ENCODE measurements at regions not wholly inside any gene's neighbourhood (a gene's known extent, or its start where the extent isn't known, plus 50 kb on each side); places are given as distances from the start of the nearest gene placed in this dataset.

GRCh38 chr13:54859827-54860226 is 1831.2 kb downstream of the OLFM4 start:
- no peak for TF ChIP-seq CTCF (IDR thresholded peaks at IDR 0.05; ENCODE audit: unreplicated experiment)
- ChIA-PET CTCF (interaction anchor here (0.6 to 1.9 kb wide), 2 partner anchors 18 to 128 kb away, joined by 4 to 5 read pairs; no protein-coding TSS in a partner anchor), POLR2A (interaction anchor here (1.1 kb wide), 1 partner anchor 12 kb away, joined by 3 read pairs; no protein-coding TSS in a partner anchor)
- Mint-ChIP-seq H3K27ac (ENCODE audit: low read depth, unreplicated experiment) (no peak overlapping the region), H3K9me3 (ENCODE audit: unreplicated experiment) (no peaks in the 10 kb centered on the region), H3K4me1 (ENCODE audit: insufficient read depth, unreplicated experiment) (peaks cover 7% of the 10 kb centered on the region), H3K4me3 (ENCODE audit: unreplicated experiment) (no peak overlapping the region), H3K36me3 (ENCODE audit: insufficient read depth, unreplicated experiment) (no peaks in the 10 kb centered on the region), H3K27me3 (ENCODE audit: insufficient read depth, unreplicated experiment) (no peaks in the 10 kb centered on the region)
- peak; percentile 2 for DNase-seq (ENCODE audit: unreplicated experiment)
- BruUV-seq (replicated peaks), result no TSS peak
- intact Hi-C loops (cut with micrococcal nuclease), result no loop called here

- Mint-ChIP-seq H3K27me3 (ENCODE audit: insufficient read depth, unreplicated experiment) (no peaks in the 10 kb centered on the region), H3K4me3 (ENCODE audit: unreplicated experiment) (no peak overlapping the region), H3K36me3 (ENCODE audit: insufficient read depth, unreplicated experiment) (no peaks in the 10 kb centered on the region), H3K4me1 (ENCODE audit: insufficient read depth, unreplicated experiment) (no peaks in the 10 kb centered on the region), H3K27ac (ENCODE audit: low read depth, unreplicated experiment) (no peak overlapping the region), H3K9me3 (ENCODE audit: unreplicated experiment) (no peaks in the 10 kb centered on the region)
- no peak for TF ChIP-seq CTCF (IDR thresholded peaks at IDR 0.05; ENCODE audit: unreplicated experiment)
- POLR2A ChIA-PET, result no interaction called here
- intact Hi-C loops (cut with micrococcal nuclease), result no loop called here
- DNase-seq (ENCODE audit: unreplicated experiment), result no peak
- CTCF ChIA-PET, result no interaction called here
- BruUV-seq (replicated peaks), result no TSS peak
Observed at GRCh38 chr13:54875111-54875510, 1846.5 kb downstream of the OLFM4 start.

- no peak for DNase-seq (ENCODE audit: unreplicated experiment)
- ChIA-PET CTCF (no interaction called here), POLR2A (no interaction called here)
- H3K36me3 Mint-ChIP-seq (ENCODE audit: insufficient read depth, unreplicated experiment), result no peaks in the 10 kb centered on the region
- H3K27me3 Mint-ChIP-seq (ENCODE audit: insufficient read depth, unreplicated experiment), result no peaks in the 10 kb centered on the region
- H3K27ac Mint-ChIP-seq (ENCODE audit: low read depth, unreplicated experiment), result no peak overlapping the region
- TF ChIP-seq CTCF (IDR thresholded peaks at IDR 0.05; ENCODE audit: unreplicated experiment), result no peak
- BruUV-seq (replicated peaks), result no TSS peak
- H3K9me3 Mint-ChIP-seq (ENCODE audit: unreplicated experiment), result no peaks in the 10 kb centered on the region
- intact Hi-C loops (cut with micrococcal nuclease), result no loop called here
- no peaks in the 10 kb centered on the region for H3K4me1 Mint-ChIP-seq (ENCODE audit: insufficient read depth, unreplicated experiment)
- H3K4me3 Mint-ChIP-seq (ENCODE audit: unreplicated experiment), result no peak overlapping the region
Observed at GRCh38 chr13:54879036-54879435, 1850.4 kb downstream of the OLFM4 start.

- CTCF ChIA-PET, result interaction anchor here (0.7 kb wide), 1 partner anchor 26 kb away, joined by 3 read pairs; no protein-coding TSS in a partner anchor
- Mint-ChIP-seq H3K4me1 (ENCODE audit: insufficient read depth, unreplicated experiment) (no peaks in the 10 kb centered on the region), H3K4me3 (ENCODE audit: unreplicated experiment) (no peak overlapping the region), H3K27me3 (ENCODE audit: insufficient read depth, unreplicated experiment) (no peaks in the 10 kb centered on the region), H3K9me3 (ENCODE audit: unreplicated experiment) (no peaks in the 10 kb centered on the region), H3K27ac (ENCODE audit: low read depth, unreplicated experiment) (no peak overlapping the region), H3K36me3 (ENCODE audit: insufficient read depth, unreplicated experiment) (no peaks in the 10 kb centered on the region)
- intact Hi-C loops (cut with micrococcal nuclease), result no loop called here
- POLR2A ChIA-PET, result interaction anchor here (0.5 kb wide), 1 partner anchor 24 kb away, joined by 4 read pairs; no protein-coding TSS in a partner anchor
- no TSS peak for BruUV-seq (replicated peaks)
- TF ChIP-seq CTCF (IDR thresholded peaks at IDR 0.05; ENCODE audit: unreplicated experiment), result no peak
- DNase-seq (ENCODE audit: unreplicated experiment), result no peak
Observed at GRCh38 chr13:54884682-54885081, 1856.1 kb downstream of the OLFM4 start.

Data from MCF 10A (cell line).